ENCODE measurements at regions not wholly inside any gene's neighbourhood (a gene's known extent, or its start where the extent isn't known, plus 50 kb on each side); places are given as distances from the start of the nearest gene placed in this dataset.

DNA sequence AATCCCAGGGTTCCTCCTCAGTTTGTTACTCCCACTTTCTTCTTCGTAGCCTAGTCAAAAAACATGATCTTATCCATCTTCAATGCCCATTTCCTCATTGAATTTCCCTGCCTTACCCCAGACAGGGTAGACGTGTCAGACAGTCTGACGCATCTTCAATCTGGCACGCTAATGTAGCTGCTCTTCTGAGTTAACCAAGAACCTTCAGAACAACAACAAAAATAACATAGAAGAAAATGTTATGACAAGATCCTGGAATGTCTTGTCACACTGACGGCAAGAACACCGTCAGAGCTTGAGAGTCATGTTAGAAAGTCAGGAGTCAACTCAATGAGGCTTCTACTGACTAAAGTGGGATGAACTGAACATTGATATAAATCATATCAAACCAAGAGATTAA, 122.7 kb upstream of the SPDL1 start:
- no peak for TF ChIP-seq NFE2 (CRISPR knock-in tag; IDR thresholded peaks at IDR 0.05)
- TF ChIP-seq HNF4G (IDR thresholded peaks at IDR 0.05; ENCODE audit: borderline replicate concordance, low read depth, low read length): no peak
- no peak for TF ChIP-seq HNF4G (CRISPR knock-in tag; IDR thresholded peaks at IDR 0.05; ENCODE audit: borderline replicate concordance, low read depth)
- no peak for TF ChIP-seq NFYB (CRISPR knock-in tag; IDR thresholded peaks at IDR 0.05)
- TF ChIP-seq CTCF (CRISPR knock-in tag; IDR thresholded peaks at IDR 0.05): no peak
- no peak for TF ChIP-seq CBX5 (CRISPR knock-in tag; IDR thresholded peaks at IDR 0.05; ENCODE audit: borderline replicate concordance)
- TF ChIP-seq ISX (CRISPR knock-in tag; conservative IDR thresholded peaks at IDR 0.05): no peak
- TF ChIP-seq FOXK1 (CRISPR knock-in tag; IDR thresholded peaks at IDR 0.05; ENCODE audit: borderline replicate concordance, low read depth): no peak
- TF ChIP-seq POLR2A (IDR thresholded peaks at IDR 0.05; ENCODE audit: insufficient read depth in 1 of 2, low read depth in 2 of 2, low read length in 2 of 2): no peak
- no peak for TF ChIP-seq SMAD3 (CRISPR knock-in tag; IDR thresholded peaks at IDR 0.05)
- TF ChIP-seq POLR2AphosphoS5 (IDR thresholded peaks at IDR 0.05; ENCODE audit: low read depth, low read length): no peak
- TF ChIP-seq HMGXB4 (CRISPR knock-in tag; IDR thresholded peaks at IDR 0.05; ENCODE audit: borderline replicate concordance in 1 of 2, low read depth in 1 of 2): no peak
- no peak for TF ChIP-seq SRSF4 (IDR thresholded peaks at IDR 0.05; ENCODE audit: low read depth, low read length, poor library complexity, severe bottlenecking)

Data from HepG2 (cell line).